Sigmoid colon (tissue), 4 donors: ENCODE measurements at regions not wholly inside any gene's neighbourhood (a gene's known extent, or its start where the extent isn't known, plus 50 kb on each side); places are given as distances from the start of the nearest gene placed in this dataset.

Experiments
- EP300 ChIP-seq, 4 donors: sonication (generic); formaldehyde crosslinking; IDR thresholded peaks; one replicate each; pipeline ENCODE4 v1.6.1; 2017; ENCODE audit warnings: antibody characterized with exemption in 4 of 4
- POLR2AphosphoS5 ChIP-seq, 4 donors: sonication (generic); formaldehyde crosslinking; IDR thresholded peaks; one replicate each; pipeline ENCODE4 v1.6.1; 2017; ENCODE audit warnings: antibody characterized with exemption in 4 of 4
- TF ChIP-seq, protein P1 (sequence below), 4 experiments: fragments of 450-650 bp in 3 of 4; fragments of 200-600 bp in 1 of 4; IDR thresholded peaks; one replicate each; pipeline ENCODE4 v1.5.1; 2016 to 2019; ENCODE audit warnings: antibody characterized with exemption in 4 of 4, mild to moderate bottlenecking in 3 of 4, moderate library complexity in 2 of 4

GRCh38 chr6:148128014-148128730 is 214.5 kb upstream of the SASH1 start:
- TF ChIP-seq, protein P1, sequence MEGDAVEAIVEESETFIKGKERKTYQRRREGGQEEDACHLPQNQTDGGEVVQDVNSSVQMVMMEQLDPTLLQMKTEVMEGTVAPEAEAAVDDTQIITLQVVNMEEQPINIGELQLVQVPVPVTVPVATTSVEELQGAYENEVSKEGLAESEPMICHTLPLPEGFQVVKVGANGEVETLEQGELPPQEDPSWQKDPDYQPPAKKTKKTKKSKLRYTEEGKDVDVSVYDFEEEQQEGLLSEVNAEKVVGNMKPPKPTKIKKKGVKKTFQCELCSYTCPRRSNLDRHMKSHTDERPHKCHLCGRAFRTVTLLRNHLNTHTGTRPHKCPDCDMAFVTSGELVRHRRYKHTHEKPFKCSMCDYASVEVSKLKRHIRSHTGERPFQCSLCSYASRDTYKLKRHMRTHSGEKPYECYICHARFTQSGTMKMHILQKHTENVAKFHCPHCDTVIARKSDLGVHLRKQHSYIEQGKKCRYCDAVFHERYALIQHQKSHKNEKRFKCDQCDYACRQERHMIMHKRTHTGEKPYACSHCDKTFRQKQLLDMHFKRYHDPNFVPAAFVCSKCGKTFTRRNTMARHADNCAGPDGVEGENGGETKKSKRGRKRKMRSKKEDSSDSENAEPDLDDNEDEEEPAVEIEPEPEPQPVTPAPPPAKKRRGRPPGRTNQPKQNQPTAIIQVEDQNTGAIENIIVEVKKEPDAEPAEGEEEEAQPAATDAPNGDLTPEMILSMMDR (IDR thresholded peaks at IDR 0.05): no peak
- TF ChIP-seq EP300 (IDR thresholded peaks at IDR 0.05): no peak
- TF ChIP-seq POLR2AphosphoS5 (IDR thresholded peaks at IDR 0.05): no peak
